GM18517 (cell line): ENCODE measurements at regions not wholly inside any gene's neighbourhood (a gene's known extent, or its start where the extent isn't known, plus 50 kb on each side); places are given as distances from the start of the nearest gene placed in this dataset.

Source experiments
- ATAC-seq: cut with Tn5 transposase; IDR thresholded peaks from one replicate; pipeline ENCODE4 v1.9.1; 2021; ENCODE audit warnings: mild to moderate bottlenecking, moderate library complexity; ENCODE audit not compliant: unreplicated experiment

DNA sequence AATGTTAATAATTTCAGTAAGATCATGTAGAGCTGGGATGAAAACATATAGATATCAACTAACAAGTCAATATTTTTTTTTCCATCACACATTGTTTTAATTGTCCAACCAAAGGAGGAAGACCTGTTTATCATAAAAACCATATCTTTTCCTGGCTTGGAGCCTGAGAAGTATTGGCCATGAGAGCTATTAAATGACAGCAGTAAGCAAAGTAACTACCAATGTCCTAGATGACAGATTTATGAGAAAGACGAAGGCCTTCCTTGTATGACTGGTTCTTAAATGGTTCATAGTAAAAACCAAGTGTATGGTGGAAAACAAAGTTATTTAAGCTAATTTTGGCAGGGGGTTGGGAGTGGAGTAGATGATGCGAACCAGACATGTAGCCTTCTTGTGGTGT lies 1147.1 kb upstream of the TENM4 start:
- ATAC-seq: no peak

- ATAC-seq: no peak
Observed at GRCh38 chr11:80586464-80586863, 1145.6 kb upstream of the TENM4 start.

DNA sequence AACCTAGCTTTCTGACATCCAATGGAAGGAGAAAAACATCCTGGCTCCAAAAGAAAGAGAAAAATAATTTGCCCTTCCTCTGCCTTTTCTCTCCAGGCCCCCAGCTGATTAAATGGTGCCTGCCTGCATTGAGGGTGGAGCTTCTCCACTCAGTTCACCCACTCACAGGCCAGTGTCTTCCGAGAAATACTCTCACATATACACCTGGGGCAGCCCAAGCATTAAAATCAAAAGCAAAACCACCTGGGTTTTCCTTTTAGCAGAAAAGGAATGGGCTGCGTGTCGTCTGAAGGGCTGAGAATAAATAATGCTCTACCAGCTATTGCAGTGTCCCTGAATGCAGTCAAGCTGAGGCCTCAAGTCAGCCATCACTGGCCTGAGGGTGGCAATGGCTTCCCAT lies 1143.8 kb upstream of the TENM4 start:
- ATAC-seq: no peak

GRCh38 chr11:80569832-80570231 lies 1129.0 kb upstream of the TENM4 start:
- ATAC-seq: no peak

DNA sequence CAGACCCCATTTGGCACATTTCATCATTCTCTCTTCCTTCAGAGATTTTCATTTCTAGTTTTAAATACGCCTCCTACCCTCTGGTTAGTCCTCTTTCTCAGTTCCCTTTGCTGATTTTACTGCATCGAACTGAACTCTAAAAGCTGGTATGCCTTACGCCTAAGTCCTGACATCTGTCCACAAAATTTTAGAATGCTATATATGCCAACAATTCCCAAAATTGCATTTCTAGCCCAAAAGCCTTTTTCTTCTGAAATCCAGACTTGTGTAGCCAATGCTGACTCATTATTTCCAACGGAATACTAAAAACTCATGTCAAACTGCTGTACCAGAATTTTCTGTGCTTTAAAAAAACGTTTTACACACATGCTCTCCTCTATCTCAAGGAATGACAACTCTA lies 1124.4 kb upstream of the TENM4 start:
- no peak for ATAC-seq

- ATAC-seq: no peak
Observed at GRCh38 chr11:80562523-80563125, 1121.8 kb upstream of the TENM4 start.

- ATAC-seq: no peak
Observed at GRCh38 chr11:80559942-80560341, 1119.1 kb upstream of the TENM4 start.

- no peak for ATAC-seq
Observed at GRCh38 chr11:80553565-80553964, 1112.7 kb upstream of the TENM4 start.

GRCh38 chr11:80542704-80543103 lies 1101.9 kb upstream of the TENM4 start:
- ATAC-seq: no peak

- no peak for ATAC-seq
Observed at GRCh38 chr11:80538040-80538439, 1097.2 kb upstream of the TENM4 start.

DNA sequence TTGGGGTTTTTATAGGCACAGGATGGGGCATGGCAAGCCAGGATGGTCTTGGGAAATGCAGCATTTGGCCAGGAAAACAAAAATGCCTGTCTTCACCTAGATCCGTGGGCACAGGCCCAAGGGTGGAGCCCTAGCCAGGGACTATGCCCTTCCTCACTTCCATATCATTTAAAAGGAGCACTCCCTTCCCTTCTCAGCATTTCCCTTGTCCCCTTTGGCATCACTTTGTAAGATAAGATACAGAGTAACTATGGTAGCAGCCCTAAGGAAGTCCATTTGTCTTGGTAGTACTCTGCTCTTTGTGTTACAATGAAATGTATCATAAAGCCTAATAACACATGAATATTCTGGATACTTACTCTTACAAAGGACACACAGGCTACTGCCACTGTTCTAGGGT lies 1092.6 kb upstream of the TENM4 start:
- ATAC-seq: no peak

DNA sequence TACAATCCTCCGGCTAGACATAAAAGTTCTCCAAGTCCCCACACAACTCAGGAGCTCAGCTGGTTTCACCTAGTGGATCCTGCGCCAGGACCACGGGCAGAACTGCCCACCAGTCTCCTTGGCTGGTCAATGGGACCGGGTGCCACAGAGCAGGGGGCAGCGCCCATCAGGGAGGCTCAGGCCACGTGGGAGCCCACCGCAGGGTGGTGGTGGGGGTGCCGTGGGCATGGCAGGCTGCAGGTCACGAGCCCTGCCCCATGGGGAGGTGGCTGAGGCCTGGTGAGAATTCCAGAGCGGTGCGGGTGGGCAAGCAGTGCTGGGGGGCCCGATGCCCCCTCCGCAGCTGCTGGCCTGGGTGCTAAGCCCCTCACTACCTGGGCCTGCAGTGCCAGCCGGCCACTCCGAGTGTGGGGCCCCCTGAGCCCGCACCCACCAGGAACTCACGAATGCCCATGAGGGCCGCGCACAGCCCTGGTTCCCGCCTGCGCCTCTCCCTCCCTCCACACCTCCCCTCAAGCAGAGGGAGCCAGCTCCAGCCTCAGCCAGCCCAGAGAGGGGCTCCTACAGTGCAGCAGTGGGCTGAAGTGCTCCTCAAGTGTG lies 1091.9 kb upstream of the TENM4 start:
- ATAC-seq: no peak

GRCh38 chr11:80529726-80530125 lies 1088.9 kb upstream of the TENM4 start:
- no peak for ATAC-seq

GRCh38 chr11:80525663-80526405 lies 1085.0 kb upstream of the TENM4 start:
- no peak for ATAC-seq

- ATAC-seq: no peak
Observed at GRCh38 chr11:80524349-80524748, 1083.5 kb upstream of the TENM4 start.

GRCh38 chr11:80523057-80523456 lies 1082.2 kb upstream of the TENM4 start:
- no peak for ATAC-seq

DNA sequence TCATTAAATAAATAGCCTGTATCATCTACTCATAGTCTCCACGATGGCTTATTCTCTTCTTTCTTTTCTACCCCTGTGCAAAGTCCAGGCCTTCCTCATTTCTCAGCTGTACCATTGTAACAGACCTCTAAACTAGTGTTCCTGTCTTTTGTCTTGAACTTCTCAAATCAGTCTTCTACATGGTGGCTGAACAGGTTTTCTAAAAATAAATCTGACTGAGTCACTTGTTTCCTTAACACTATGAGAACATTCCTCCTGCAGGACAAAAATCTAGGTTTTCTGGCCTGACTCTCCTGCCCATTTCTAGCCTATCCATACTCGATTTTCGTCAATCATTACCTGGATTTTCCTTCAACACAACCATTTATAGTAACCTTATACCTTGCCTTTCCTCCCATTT lies 1080.8 kb upstream of the TENM4 start:
- ATAC-seq: no peak

- no peak for ATAC-seq
Observed at GRCh38 chr11:80520507-80520887, 1079.7 kb upstream of the TENM4 start.

GRCh38 chr11:80519596-80520506 lies 1079.0 kb upstream of the TENM4 start:
- ATAC-seq: no peak

- no peak for ATAC-seq
Observed at GRCh38 chr11:80517701-80518100, 1076.9 kb upstream of the TENM4 start.

DNA sequence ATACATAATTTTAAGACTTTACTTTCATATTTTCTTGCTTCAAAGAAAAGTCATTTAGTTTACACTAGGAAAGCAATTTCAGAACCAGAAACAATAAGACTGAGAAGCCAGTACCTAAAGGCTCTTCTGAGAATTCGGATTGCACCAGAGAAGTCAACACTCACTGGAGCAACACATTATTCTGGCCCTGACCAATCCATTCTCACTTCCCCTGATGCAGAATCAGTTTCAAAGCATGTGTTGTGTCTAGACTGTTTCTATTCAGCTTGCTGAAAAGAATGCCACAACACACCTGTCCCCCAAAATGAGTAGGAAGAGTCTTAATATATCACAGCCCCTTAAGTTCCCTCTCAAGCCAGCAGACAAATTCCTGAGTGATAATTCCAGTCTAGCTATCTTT lies 1074.3 kb upstream of the TENM4 start:
- ATAC-seq: no peak
